OCI-LY3 (cell line): ENCODE measurements at regions not wholly inside any gene's neighbourhood (a gene's known extent, or its start where the extent isn't known, plus 50 kb on each side); places are given as distances from the start of the nearest gene placed in this dataset.

ENCODE experiments used
- H2AFZ ChIP-seq: fragments of 200-600, 300-600 bp; shearing (Covaris generic); 2 replicates; pipeline ENCODE4 v1.6.0; 2014; ENCODE audit warnings: antibody characterized with exemption, low read depth, low read length
- H3K27ac ChIP-seq: fragments of 200-600, 300-600 bp; sonication (generic); 2 replicates; pipeline ENCODE4 v1.5.1; 2014; ENCODE audit warnings: mild to moderate bottlenecking, low read length, moderate library complexity, mixed read lengths
- H3K27me3 ChIP-seq: fragments of 200-600, 300-600 bp; sonication (generic); 2 replicates; pipeline ENCODE4 v1.6.1; 2014; ENCODE audit warnings: low read depth, low read length, mixed read lengths
- H3K36me3 ChIP-seq: fragments of 200-600, 300-600 bp; sonication (generic); replicated peaks from 2 replicates; pipeline ENCODE3; 2014; ENCODE audit warnings: low read depth, low read length, mixed read lengths
- H3K4me1 ChIP-seq: fragments of 300-600, 200-600 bp; sonication (generic); 2 replicates; pipeline ENCODE4 v1.6.1; 2014; ENCODE audit warnings: low read length, mixed read lengths
- H3K4me2 ChIP-seq: fragments of 200-600, 300-600 bp; sonication (generic); 2 replicates; pipeline ENCODE4 v1.6.1; 2014; ENCODE audit warnings: low read length, mixed read lengths
- H3K4me3 ChIP-seq: fragments of 300-600, 200-600 bp; sonication (generic); 2 replicates; pipeline ENCODE4 v1.5.1; 2014; ENCODE audit warnings: antibody characterized with exemption, mild to moderate bottlenecking, low read length, moderate library complexity
- H3K79me2 ChIP-seq: fragments of 300-600, 200-600 bp; shearing (Covaris generic); 2 replicates; pipeline ENCODE4 v1.6.1; 2014; ENCODE audit warnings: mild to moderate bottlenecking, low read length, mixed read lengths
- H3K9ac ChIP-seq: fragments of 300-600, 200-600 bp; shearing (Covaris generic); 2 replicates; pipeline ENCODE4 v1.6.0; 2014; ENCODE audit warnings: mild to moderate bottlenecking, low read length, moderate library complexity
- H3K9me3 ChIP-seq: fragments of 200-600, 300-600 bp; shearing (Covaris generic); 2 replicates; pipeline ENCODE4 v1.6.1; 2014; ENCODE audit warnings: low read length, mixed read lengths; ENCODE audit not compliant: insufficient read depth
- H4K20me1 ChIP-seq: fragments of 200-600, 300-600 bp; sonication (generic); 2 replicates; pipeline ENCODE4 v1.6.1; 2016; ENCODE audit warnings: low read length, mixed read lengths; ENCODE audit not compliant: insufficient read depth
- EZH2phosphoT487 ChIP-seq: fragments of 200-600 bp; shearing (Covaris generic); IDR thresholded peaks from 2 replicates; pipeline ENCODE4 v1.6.1; 2018; ENCODE audit warnings: antibody characterized with exemption, mixed run types, low read depth
- TF ChIP-seq, protein P1 (sequence below): fragments of 200-600, 300-600 bp; sonication (generic); IDR thresholded peaks from 2 replicates; pipeline ENCODE4 v1.5.1; 2014; ENCODE audit warnings: antibody characterized with exemption, low read length, low read depth

DNA sequence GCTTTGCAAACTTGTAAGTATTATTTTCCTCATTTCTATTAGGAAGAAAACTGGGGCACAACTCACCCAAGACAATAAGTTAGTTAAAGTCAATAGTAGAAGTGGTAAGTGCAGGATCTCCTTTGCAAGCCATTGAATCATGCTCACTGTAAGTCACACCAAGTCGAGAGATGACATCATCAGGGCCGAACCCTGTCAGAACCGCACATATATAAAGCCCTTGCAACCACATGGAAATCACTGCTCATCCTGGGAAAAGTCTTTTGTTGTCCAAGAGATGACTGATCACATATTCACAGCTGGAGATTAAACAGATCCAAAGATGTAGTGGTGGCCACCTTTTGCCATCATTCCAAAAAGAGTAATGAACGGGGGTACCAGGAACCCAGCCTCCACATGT lies 484.8 kb upstream of the ID2 start:
- Histone ChIP-seq H3K27ac (no peak overlapping the region), H3K9ac (no peak overlapping the region), H2AFZ (no peak overlapping the region), H3K4me3 (no peak overlapping the region), H3K4me1 (peaks cover 28% of the 10 kb centered on the region), H3K36me3 (peaks cover 9% of the 10 kb centered on the region), H4K20me1 (no peaks in the 10 kb centered on the region), H3K4me2 (no peak overlapping the region), H3K9me3 (no peaks in the 10 kb centered on the region), H3K79me2 (no peaks in the 10 kb centered on the region), H3K27me3 (peaks cover 21% of the 10 kb centered on the region)
- TF ChIP-seq, protein P1, sequence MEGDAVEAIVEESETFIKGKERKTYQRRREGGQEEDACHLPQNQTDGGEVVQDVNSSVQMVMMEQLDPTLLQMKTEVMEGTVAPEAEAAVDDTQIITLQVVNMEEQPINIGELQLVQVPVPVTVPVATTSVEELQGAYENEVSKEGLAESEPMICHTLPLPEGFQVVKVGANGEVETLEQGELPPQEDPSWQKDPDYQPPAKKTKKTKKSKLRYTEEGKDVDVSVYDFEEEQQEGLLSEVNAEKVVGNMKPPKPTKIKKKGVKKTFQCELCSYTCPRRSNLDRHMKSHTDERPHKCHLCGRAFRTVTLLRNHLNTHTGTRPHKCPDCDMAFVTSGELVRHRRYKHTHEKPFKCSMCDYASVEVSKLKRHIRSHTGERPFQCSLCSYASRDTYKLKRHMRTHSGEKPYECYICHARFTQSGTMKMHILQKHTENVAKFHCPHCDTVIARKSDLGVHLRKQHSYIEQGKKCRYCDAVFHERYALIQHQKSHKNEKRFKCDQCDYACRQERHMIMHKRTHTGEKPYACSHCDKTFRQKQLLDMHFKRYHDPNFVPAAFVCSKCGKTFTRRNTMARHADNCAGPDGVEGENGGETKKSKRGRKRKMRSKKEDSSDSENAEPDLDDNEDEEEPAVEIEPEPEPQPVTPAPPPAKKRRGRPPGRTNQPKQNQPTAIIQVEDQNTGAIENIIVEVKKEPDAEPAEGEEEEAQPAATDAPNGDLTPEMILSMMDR = no peak
- TF ChIP-seq EZH2phosphoT487 = no peak

DNA sequence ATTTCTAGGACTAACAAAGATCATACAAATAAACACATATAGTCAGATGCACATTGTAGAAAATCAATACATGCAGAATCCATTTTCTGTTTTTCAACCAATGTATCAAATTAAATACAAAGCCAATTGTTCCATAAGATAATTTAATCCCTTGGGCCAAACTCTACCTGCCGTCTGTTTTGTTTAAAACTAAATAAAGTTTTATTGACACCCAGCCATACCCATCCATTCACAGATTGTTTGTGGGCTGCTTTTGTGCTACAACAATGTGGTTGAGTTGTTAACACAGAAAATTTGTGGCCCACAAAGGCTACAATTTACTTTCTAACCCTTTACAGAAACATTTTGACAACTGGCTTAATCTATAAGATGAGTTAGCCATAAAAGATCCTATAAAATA lies 484.0 kb upstream of the ID2 start:
- H4K20me1 ChIP-seq = no peaks in the 10 kb centered on the region
- peaks cover 15% of the 10 kb centered on the region for H3K27me3 ChIP-seq
- no peak overlapping the region for H3K4me3 ChIP-seq
- no peaks in the 10 kb centered on the region for H3K9me3 ChIP-seq
- peaks cover 35% of the 10 kb centered on the region for H3K4me1 ChIP-seq
- H3K79me2 ChIP-seq = no peaks in the 10 kb centered on the region
- TF ChIP-seq EZH2phosphoT487 = no peak
- TF ChIP-seq, protein P1 = no peak
- H3K9ac ChIP-seq = no peak overlapping the region
- no peak overlapping the region for H3K4me2 ChIP-seq
- no peak overlapping the region for H2AFZ ChIP-seq
- peaks cover 9% of the 10 kb centered on the region for H3K36me3 ChIP-seq
- H3K27ac ChIP-seq = no peak overlapping the region

DNA sequence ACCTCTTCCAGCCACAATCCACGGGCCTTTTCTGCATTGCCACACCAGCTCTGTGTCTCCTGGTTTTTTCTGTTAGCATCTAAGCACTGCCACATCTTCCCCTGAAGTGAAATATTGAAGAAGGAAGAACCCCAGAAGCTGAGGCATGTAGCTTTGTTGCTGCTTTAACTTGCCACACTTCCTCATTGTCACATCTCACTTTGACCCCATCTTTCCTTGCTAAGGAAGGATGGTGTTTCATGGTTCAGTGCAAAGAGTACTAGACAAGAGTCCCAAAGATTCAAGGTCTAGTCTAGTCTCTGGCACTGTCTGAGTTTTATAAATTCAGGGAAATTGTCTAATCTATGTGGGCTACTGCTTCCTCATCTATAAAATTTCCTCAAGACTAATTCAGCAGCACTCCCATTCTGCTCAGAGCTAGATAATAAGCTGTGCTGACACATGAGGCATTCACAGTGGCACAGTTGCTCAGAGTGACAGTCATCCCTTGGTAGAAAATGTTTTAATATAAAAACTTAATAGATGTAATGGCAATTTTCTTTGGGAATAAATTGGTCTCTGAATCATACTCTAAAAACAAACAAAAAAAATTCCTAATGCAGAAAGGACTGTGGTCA lies 483.0 kb upstream of the ID2 start:
- Histone ChIP-seq H3K9ac (no peak overlapping the region), H3K79me2 (no peaks in the 10 kb centered on the region), H3K4me1 (peaks cover 28% of the 10 kb centered on the region), H3K4me2 (no peak overlapping the region), H4K20me1 (no peaks in the 10 kb centered on the region), H2AFZ (no peak overlapping the region), H3K27ac (no peak overlapping the region), H3K9me3 (no peaks in the 10 kb centered on the region), H3K27me3 (peaks cover 15% of the 10 kb centered on the region), H3K36me3 (peaks cover 9% of the 10 kb centered on the region), H3K4me3 (no peak overlapping the region)
- TF ChIP-seq, protein P1 = no peak

DNA sequence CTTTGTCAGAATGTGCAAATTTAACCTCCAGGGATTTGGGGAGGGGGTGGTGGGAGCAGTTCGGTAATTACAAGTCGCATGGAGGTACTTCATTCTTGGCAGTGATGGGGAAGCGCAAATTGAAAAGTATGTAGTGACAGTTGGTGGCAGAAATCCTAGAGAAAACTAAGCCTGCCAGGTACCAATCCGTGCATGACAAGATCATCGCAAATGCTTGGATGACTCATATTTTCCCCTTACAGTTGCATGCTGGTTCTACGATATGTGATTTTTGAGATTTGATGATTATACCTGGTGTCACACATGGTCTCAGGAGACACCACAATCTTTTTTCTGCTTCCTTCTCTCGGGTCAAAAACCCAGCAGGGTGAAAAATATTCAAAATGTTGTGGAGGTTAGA lies 479.7 kb upstream of the ID2 start:
- Histone ChIP-seq H3K4me1 (peaks cover 25% of the 10 kb centered on the region), H3K4me2 (peak overlapping the region; percentile 81), H3K9me3 (no peaks in the 10 kb centered on the region), H3K9ac (peak overlapping the region; percentile 13; the same call in 1 of the 2 replicates), H3K27ac (peak overlapping the region; percentile 25; the same call in 1 of the 2 replicates), H3K36me3 (peaks cover 13% of the 10 kb centered on the region), H4K20me1 (no peaks in the 10 kb centered on the region), H3K4me3 (peak overlapping the region; percentile 60), H3K27me3 (peaks cover 15% of the 10 kb centered on the region), H3K79me2 (no peaks in the 10 kb centered on the region), H2AFZ (0 out of 2 replicates have a peak overlapping the region, but pooled peaks have one; percentile 24)
- TF ChIP-seq, protein P1 = no peak
